Breast epithelium (tissue), 3 donors: ENCODE measurements at regions not wholly inside any gene's neighbourhood (a gene's known extent, or its start where the extent isn't known, plus 50 kb on each side); places are given as distances from the start of the nearest gene placed in this dataset.

Experiments
- POLR2A ChIP-seq: fragments of 450-650 bp; IDR thresholded peaks from one replicate; pipeline ENCODE4 v1.6.1; 2016; ENCODE audit warnings: antibody characterized with exemption, mild to moderate bottlenecking, moderate library complexity
- POLR2AphosphoS5 ChIP-seq, 3 donors: sonication (generic); formaldehyde crosslinking; IDR thresholded peaks; one replicate each; pipeline ENCODE4 v1.6.1; 2017; ENCODE audit warnings: antibody characterized with exemption in 3 of 3
- TF ChIP-seq, protein P1 (sequence below), 3 donors: fragments of 450-650 bp; IDR thresholded peaks; one replicate each; pipeline ENCODE4 v1.5.1; 2016 to 2017; ENCODE audit warnings: antibody characterized with exemption in 3 of 3, mild to moderate bottlenecking in 3 of 3, moderate library complexity in 3 of 3

DNA sequence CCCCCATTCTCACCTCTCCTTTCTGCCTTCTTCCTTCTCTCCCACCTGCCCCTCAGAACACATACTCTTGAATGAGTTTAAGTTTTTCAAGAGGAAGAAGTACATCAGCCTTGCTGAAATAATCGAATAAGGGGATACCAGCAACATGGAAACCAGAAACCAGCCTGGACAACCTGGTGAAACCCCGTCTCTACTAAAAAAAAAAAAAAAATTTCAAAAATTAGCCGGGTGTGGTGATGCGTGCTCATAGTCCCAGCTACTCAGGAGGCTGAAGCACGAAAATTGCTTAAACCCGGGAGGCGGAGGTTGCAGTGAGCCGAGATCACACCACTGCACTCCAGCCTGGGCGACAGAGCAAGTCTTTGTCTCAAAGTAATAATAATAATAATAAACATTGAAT lies 75.0 kb upstream of the SLC1A4 start:
- TF ChIP-seq, protein P1, sequence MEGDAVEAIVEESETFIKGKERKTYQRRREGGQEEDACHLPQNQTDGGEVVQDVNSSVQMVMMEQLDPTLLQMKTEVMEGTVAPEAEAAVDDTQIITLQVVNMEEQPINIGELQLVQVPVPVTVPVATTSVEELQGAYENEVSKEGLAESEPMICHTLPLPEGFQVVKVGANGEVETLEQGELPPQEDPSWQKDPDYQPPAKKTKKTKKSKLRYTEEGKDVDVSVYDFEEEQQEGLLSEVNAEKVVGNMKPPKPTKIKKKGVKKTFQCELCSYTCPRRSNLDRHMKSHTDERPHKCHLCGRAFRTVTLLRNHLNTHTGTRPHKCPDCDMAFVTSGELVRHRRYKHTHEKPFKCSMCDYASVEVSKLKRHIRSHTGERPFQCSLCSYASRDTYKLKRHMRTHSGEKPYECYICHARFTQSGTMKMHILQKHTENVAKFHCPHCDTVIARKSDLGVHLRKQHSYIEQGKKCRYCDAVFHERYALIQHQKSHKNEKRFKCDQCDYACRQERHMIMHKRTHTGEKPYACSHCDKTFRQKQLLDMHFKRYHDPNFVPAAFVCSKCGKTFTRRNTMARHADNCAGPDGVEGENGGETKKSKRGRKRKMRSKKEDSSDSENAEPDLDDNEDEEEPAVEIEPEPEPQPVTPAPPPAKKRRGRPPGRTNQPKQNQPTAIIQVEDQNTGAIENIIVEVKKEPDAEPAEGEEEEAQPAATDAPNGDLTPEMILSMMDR (IDR thresholded peaks at IDR 0.05) = no peak
- TF ChIP-seq POLR2A (no peak), POLR2AphosphoS5 (IDR thresholded peaks at IDR 0.05) (no peak)
